ENCODE measurements at regions not wholly inside any gene's neighbourhood (a gene's known extent, or its start where the extent isn't known, plus 50 kb on each side); places are given as distances from the start of the nearest gene placed in this dataset.

- DNase-seq (ENCODE audit: extremely low read depth, low read depth), result no peak
- TF ChIP-seq, protein P1, sequence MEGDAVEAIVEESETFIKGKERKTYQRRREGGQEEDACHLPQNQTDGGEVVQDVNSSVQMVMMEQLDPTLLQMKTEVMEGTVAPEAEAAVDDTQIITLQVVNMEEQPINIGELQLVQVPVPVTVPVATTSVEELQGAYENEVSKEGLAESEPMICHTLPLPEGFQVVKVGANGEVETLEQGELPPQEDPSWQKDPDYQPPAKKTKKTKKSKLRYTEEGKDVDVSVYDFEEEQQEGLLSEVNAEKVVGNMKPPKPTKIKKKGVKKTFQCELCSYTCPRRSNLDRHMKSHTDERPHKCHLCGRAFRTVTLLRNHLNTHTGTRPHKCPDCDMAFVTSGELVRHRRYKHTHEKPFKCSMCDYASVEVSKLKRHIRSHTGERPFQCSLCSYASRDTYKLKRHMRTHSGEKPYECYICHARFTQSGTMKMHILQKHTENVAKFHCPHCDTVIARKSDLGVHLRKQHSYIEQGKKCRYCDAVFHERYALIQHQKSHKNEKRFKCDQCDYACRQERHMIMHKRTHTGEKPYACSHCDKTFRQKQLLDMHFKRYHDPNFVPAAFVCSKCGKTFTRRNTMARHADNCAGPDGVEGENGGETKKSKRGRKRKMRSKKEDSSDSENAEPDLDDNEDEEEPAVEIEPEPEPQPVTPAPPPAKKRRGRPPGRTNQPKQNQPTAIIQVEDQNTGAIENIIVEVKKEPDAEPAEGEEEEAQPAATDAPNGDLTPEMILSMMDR (IDR thresholded peaks at IDR 0.05; ENCODE audit: low read depth, low read length), result no peak
Measured at GRCh38 chr10:4504550-4504949, 321.5 kb upstream of the AKR1E2 start.

- TF ChIP-seq, protein P1 (IDR thresholded peaks at IDR 0.05; ENCODE audit: low read depth, low read length), result no peak
- no peak for DNase-seq (ENCODE audit: extremely low read depth, low read depth)
Measured at GRCh38 chr10:4503076-4503475, 322.9 kb upstream of the AKR1E2 start.

- DNase-seq (ENCODE audit: extremely low read depth, low read depth), result no peak
- TF ChIP-seq, protein P1 (IDR thresholded peaks at IDR 0.05; ENCODE audit: low read depth, low read length), result no peak
Measured at GRCh38 chr10:4501306-4501705, 324.7 kb upstream of the AKR1E2 start.

GRCh38 chr10:4498711-4499251 is 327.2 kb upstream of the AKR1E2 start:
- TF ChIP-seq, protein P1 (IDR thresholded peaks at IDR 0.05; ENCODE audit: low read depth, low read length), result no peak
- peak; percentile 69 for DNase-seq (ENCODE audit: extremely low read depth, low read depth)

GRCh38 chr10:4494551-4494950 is 331.5 kb upstream of the AKR1E2 start:
- TF ChIP-seq, protein P1 (IDR thresholded peaks at IDR 0.05; ENCODE audit: low read depth, low read length), result no peak
- DNase-seq (ENCODE audit: extremely low read depth, low read depth), result no peak

- DNase-seq (ENCODE audit: extremely low read depth, low read depth), result no peak
- TF ChIP-seq, protein P1 (IDR thresholded peaks at IDR 0.05; ENCODE audit: low read depth, low read length), result no peak
Measured at GRCh38 chr10:4492202-4492601, 333.8 kb upstream of the AKR1E2 start.

DNA sequence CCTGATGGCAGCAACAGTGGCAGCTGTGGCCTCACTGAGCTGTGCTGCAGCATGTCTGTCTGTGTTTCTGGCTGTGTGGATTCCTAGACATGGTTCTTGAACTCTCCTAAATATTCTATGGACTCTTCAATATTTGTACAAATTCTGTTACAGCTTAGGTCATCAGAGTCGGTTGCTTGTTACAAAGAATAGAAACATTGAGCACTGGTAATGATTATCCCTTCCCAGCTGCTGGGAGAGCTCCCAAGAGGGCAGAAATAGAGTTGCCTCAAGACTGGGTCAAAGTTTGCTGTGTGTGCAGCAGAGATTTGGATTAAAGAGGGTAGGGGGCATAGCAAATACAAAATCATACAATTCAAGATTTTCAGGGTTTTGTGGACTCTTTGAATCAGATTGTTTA is 337.1 kb upstream of the AKR1E2 start:
- DNase-seq (ENCODE audit: extremely low read depth, low read depth), result no peak
- TF ChIP-seq, protein P1 (IDR thresholded peaks at IDR 0.05; ENCODE audit: low read depth, low read length), result no peak

All from AG09319 (cell line).